GM21717 (cell line): ENCODE measurements at regions not wholly inside any gene's neighbourhood (a gene's known extent, or its start where the extent isn't known, plus 50 kb on each side); places are given as distances from the start of the nearest gene placed in this dataset.
"Not testable (repeated sequence)": the region's sequence is repeated elsewhere in the genome, so short reads cannot be mapped to it uniquely, and the experiment has no call there.

Experiments
- ATAC-seq: cut with Tn5 transposase; IDR thresholded peaks from one replicate; pipeline ENCODE4 v1.9.1; 2021; ENCODE audit warnings: mild to moderate bottlenecking, moderate library complexity; ENCODE audit not compliant: unreplicated experiment

DNA sequence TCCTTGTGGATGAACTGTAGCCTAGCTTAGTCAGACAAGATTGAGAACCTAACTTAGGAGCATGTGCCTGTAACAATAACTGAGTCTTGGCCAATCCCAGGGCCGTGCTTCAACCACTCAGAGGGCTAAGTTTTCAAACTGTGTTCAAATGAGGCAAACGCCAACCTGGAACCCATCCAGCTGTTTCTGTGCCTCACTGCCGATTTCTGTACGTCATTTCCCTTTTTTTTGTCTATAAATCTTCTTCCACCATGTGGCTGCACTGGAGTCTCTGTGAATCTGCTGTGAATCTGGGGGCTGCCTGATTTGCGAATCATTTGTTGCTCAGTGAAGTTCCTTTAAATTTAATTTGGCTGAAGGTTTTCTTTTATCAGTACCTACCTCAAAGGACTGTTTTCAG is 115.0 kb upstream of the CHD6 start:
- ATAC-seq = no peak

DNA sequence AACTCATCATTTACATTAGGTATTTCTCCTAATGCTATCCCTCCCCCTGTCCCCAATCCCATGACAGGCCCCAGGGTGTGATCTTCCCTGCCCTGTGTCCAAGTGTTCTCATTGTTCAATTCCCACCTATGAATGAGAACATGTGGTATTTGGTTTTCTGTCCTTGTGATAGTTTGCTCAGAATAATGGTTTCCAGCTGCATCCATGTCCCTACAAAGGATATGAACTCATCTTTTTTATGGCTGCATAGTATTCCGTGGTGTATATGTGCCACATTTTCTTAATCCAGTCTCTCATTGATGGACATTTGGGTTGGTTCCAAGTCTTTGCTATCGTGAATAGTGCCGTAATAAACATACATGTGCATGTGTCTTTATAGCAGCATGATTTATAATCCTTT is 113.0 kb upstream of the CHD6 start:
- ATAC-seq = not testable (repeated sequence)

DNA sequence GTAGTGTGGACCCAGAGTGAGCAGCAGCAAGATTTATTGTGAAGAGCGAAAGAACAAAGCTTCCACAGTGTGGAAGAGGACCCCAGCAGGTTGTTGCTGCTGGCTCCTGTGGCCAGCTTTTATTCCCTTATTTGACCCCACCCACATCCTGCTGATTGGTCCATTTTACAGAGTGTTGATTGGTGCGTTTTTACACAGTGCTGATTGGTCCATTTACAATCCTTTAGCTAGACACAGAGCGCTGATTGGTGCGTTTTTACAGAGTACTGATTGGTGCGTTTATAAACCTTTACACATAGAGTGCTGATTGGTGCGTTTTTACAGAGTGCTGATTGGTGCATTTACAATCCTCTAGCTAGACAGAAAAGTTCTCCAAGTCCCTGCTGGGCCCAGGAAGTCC is 109.5 kb upstream of the CHD6 start:
- ATAC-seq = not testable (repeated sequence)

GRCh38 chr20:41726727-41727126 is 108.5 kb upstream of the CHD6 start:
- ATAC-seq = no peak

- ATAC-seq = no peak
Observed at GRCh38 chr20:41719151-41719550, 101.0 kb upstream of the CHD6 start.

GRCh38 chr20:41717483-41717882 is 99.3 kb upstream of the CHD6 start:
- no peak for ATAC-seq

GRCh38 chr20:41716911-41717310 is 98.7 kb upstream of the CHD6 start:
- ATAC-seq = no peak

GRCh38 chr20:41716436-41716835 is 98.3 kb upstream of the CHD6 start:
- no peak for ATAC-seq

- ATAC-seq = no peak
Observed at GRCh38 chr20:41715526-41715925, 97.3 kb upstream of the CHD6 start.

DNA sequence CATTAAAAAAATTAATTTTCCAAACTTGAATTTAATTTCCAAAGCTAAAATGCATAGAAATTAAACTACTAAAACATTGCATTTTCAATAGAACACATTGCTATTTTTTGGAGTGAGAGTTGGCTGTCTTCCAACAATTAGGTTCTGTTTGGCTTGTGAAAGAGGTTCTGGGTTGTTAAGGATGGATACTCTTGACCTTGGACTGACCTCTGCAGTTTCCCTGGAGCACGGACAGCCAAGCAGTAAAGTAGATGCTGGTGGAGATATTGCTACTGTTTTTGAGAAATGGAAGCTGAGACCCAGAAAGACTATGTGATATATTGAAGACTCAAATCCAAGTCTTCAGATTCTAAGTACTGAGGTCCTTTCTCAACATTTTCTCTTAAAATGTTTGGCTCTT is 95.9 kb upstream of the CHD6 start:
- ATAC-seq = no peak

GRCh38 chr20:41704896-41705295 is 86.7 kb upstream of the CHD6 start:
- no peak for ATAC-seq

DNA sequence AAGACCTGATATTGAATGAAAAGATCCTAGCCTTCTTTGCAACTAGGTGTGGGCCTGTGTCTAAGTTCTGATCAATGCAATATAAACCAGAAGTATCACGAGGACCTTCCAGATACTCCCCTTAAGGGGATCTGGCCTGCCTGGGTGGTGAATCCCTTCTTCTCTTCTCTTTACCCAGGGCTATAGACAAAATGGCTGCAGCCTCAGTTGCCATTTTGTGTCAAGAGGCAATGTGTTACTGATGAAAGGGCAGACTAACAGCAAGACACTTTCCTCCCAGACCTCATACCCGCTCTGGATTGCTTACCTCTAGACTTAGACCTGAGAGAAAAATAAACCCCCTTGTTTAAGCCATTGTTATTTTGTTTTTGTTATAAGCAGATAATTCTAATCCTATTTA is 84.5 kb upstream of the CHD6 start:
- no peak for ATAC-seq

GRCh38 chr20:41701588-41702348 is 83.6 kb upstream of the CHD6 start:
- ATAC-seq = no peak

GRCh38 chr20:41699673-41700072 is 81.5 kb upstream of the CHD6 start:
- ATAC-seq = not testable (repeated sequence)

DNA sequence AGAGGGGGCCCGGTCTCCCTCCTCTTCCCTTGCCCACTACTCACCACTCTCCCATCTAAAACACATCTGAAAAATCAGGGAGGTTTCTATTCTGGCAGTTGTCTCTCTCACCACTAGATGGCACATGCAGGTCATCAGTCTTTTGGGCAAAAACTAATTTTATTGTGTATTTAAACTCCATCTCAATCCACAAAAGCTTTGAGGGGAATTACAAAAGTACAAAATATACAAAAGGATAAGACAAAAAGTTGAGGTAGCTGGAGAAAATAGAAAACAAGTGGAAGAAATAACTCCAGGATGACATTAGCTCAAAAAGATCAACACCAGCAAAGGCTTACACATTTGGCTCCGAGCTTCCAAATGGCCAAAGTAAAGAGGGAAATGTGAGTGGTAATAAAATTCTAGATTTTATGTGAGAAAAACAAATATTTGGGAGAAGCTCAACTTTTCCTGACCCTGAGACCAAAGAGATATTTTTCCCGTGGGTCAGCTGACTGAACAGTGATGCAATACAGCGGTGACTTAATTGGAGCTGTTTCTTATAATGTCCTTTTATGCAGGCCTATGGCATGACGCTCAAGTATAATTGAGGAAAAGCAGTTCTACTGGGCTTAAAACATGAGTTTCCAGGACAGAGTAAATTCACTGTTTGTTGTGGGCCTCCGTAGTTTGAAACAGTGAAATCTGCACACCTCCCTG is 79.8 kb upstream of the CHD6 start:
- ATAC-seq = no peak

- ATAC-seq = no peak
Observed at GRCh38 chr20:41696428-41696827, 78.3 kb upstream of the CHD6 start.

DNA sequence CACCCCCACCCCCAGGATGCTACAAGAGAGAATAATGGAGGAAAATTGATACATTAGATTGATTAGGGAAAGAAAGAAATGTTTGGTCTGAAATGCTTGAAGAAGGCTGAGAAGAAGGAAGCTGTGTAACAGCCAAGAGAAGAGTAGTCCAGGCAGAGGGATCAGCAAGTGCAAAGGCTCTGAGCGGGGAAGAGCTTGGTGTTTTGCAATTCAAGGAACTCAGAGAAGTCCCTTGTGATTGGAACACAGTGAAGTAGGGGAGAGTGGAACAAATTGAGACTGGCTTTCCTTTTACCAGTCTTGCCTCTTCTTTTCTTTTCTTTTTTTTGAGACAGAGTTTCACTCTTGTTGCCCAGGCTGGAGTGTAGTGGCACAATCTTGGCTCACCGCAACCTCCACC is 76.6 kb upstream of the CHD6 start:
- ATAC-seq = no peak

GRCh38 chr20:41693136-41693979 is 75.2 kb upstream of the CHD6 start:
- ATAC-seq = peak; percentile 83

- ATAC-seq = peak; percentile 63
Observed at GRCh38 chr20:41692479-41693135, 74.4 kb upstream of the CHD6 start.

DNA sequence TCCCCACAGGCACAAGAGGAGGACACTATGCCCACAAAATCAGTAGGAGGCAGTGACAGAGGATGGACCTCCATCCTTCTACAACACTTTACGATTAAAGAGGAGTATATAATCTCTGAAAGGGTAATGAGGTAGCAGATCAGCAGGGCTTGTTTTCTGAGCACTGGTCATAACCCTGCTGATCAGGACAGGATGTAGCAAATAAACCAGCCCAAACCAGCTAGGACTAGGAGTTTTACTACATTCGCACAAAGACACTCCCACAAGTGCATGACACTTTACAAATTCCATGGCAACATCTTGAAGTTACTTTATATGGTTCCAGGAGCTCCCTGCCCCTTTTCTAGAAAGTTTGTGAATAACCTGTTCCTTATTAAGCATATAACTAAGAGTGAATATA is 73.3 kb upstream of the CHD6 start:
- ATAC-seq = no peak

DNA sequence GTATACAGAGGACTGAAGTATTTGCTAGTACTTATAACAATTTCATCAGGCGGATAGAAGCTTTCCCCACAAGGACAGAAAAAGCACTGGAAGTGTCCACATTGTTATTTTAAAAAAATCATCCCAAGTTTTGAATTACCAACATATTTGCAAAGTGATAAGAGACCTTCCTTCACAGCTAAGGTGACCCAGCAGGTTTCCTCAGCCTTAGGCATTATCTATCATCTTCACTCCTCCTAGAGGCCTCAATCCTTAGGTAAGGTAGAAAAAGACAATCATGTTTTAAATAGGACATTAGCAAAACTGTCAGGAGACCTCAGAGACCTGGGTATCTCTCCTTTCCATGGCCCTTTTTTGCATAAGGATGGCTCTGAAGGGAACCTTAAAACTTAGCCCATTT is 72.5 kb upstream of the CHD6 start:
- no peak for ATAC-seq
